ENCODE measurements at regions not wholly inside any gene's neighbourhood (a gene's known extent, or its start where the extent isn't known, plus 50 kb on each side); places are given as distances from the start of the nearest gene placed in this dataset.

GRCh38 chr2:195600778-195601177 lies 56.2 kb upstream of the SLC39A10 start:
- DNase-seq (ENCODE audit: low spot score in 2 of 2) = no peak
- no peak for TF ChIP-seq CTCF (IDR thresholded peaks at IDR 0.05)
- TF ChIP-seq POLR2A (IDR thresholded peaks at IDR 0.05) = no peak
- intact Hi-C loops (cut with DNase I; ENCODE audit: low total_unique reads) = no loop called here

GRCh38 chr2:195596840-195597239 lies 60.2 kb upstream of the SLC39A10 start:
- no peak overlapping the region for H3K4me3 ChIP-seq (ENCODE audit: low read depth, poor library complexity, severe bottlenecking)
- TF ChIP-seq CTCF (IDR thresholded peaks at IDR 0.05) (no peak), POLR2A (IDR thresholded peaks at IDR 0.05) (no peak)
- DNase-seq (ENCODE audit: low spot score in 2 of 2) = no peak
- 92 to 95% methylated on average over 3 of the region's 3 CpGs for WGBS, 2 donors
- intact Hi-C loops (cut with DNase I; ENCODE audit: low total_unique reads) = no loop called here

More at GRCh38 chr2:195600778-195601177, 56.2 kb upstream of the SLC39A10 start:
- no peak overlapping the region for H3K4me3 ChIP-seq (ENCODE audit: low read depth, poor library complexity, severe bottlenecking)

- no peak for DNase-seq (ENCODE audit: low spot score in 2 of 2)
- no peak overlapping the region for H3K4me3 ChIP-seq (ENCODE audit: low read depth, poor library complexity, severe bottlenecking)
- no peak for TF ChIP-seq POLR2A (IDR thresholded peaks at IDR 0.05)
- TF ChIP-seq CTCF (IDR thresholded peaks at IDR 0.05) = no peak
- intact Hi-C loops (cut with DNase I; ENCODE audit: low total_unique reads) = no loop called here
- 92% methylated on average over 6 of the region's 6 CpGs for WGBS, 2 donors
Observed at GRCh38 chr2:195595825-195596224, 61.2 kb upstream of the SLC39A10 start.

GRCh38 chr2:195594919-195595694 lies 61.9 kb upstream of the SLC39A10 start:
- 87 to 93% methylated on average over 4 of the region's 4 CpGs for WGBS, 2 donors
- DNase-seq (ENCODE audit: low spot score in 2 of 2) = no peak
- no peak for TF ChIP-seq CTCF (IDR thresholded peaks at IDR 0.05)
- no peak for TF ChIP-seq POLR2A (IDR thresholded peaks at IDR 0.05)

GRCh38 chr2:195594248-195594647 lies 62.8 kb upstream of the SLC39A10 start:
- no peak overlapping the region for H3K4me3 ChIP-seq (ENCODE audit: low read depth, poor library complexity, severe bottlenecking)
- intact Hi-C loops (cut with DNase I; ENCODE audit: low total_unique reads) = no loop called here
- DNase-seq (ENCODE audit: low spot score in 2 of 2) = no peak
- TF ChIP-seq CTCF (IDR thresholded peaks at IDR 0.05) (no peak), POLR2A (IDR thresholded peaks at IDR 0.05) (no peak)
- WGBS, 2 donors = 64 to 72% methylated on average over 3 of the region's 3 CpGs

More at GRCh38 chr2:195594919-195595694, 61.9 kb upstream of the SLC39A10 start:
- intact Hi-C loops (cut with DNase I; ENCODE audit: low total_unique reads) = no loop called here
- no peak overlapping the region for H3K4me3 ChIP-seq (ENCODE audit: low read depth, poor library complexity, severe bottlenecking)

- no peak overlapping the region for H3K4me3 ChIP-seq (ENCODE audit: low read depth, poor library complexity, severe bottlenecking)
- TF ChIP-seq CTCF (IDR thresholded peaks at IDR 0.05) (no peak), POLR2A (IDR thresholded peaks at IDR 0.05) (no peak)
- DNase-seq (ENCODE audit: low spot score in 2 of 2) = no peak
- intact Hi-C loops (cut with DNase I; ENCODE audit: low total_unique reads) = no loop called here
- WGBS, 2 donors = 91% methylated on average over 2 of the region's 2 CpGs
Observed at GRCh38 chr2:195592105-195592504, 64.9 kb upstream of the SLC39A10 start.

Measured in lower leg skin (tissue), 4 donors.